Fibroblast of skin of right quadriceps (primary cell): ENCODE measurements at regions not wholly inside any gene's neighbourhood (a gene's known extent, or its start where the extent isn't known, plus 50 kb on each side); places are given as distances from the start of the nearest gene placed in this dataset.

ENCODE experiments used
- DNase-seq: peaks from one replicate; pipeline ENCODE4 v3.0.0-alpha.2; 2013

DNA sequence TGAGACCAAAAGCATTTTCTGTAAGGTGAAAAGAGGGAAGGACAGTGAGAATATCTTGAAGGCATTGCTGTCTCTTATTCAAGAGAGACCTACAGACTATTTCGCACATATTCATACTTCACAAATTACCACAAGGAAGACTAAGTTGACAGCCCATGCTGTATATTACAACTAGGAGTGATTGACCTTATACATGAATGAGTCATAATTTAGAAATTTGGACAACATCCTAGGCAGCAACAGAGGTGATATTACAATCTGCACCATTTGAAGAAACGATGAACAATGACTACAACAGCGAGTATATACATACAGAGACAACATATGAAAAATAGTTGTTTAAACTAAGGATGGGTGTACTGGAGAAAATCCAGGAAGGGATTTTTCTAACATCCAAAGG lies 971.7 kb downstream of the CDH11 start:
- peak; percentile 47 for DNase-seq

GRCh38 chr16:64149756-64150155 lies 972.1 kb downstream of the CDH11 start:
- no peak for DNase-seq

DNA sequence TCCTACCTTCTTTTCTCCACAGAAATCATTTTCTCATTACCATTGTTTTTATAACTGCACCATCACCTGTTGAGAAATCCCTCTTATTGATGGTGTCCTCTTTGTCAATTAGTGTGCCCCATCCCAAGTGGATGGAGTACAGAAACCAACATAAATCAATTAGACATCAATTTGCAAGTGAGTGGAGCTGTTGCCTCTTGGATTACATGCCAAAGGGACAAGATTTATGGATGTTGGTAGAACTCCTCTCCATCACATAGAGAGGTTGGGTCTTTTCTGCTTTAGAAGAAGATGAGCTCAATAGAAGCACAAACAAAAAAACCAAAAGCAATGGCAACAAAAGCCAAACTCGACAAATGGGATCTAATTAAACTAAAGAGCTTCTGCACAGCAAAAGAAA lies 973.5 kb downstream of the CDH11 start:
- DNase-seq, result no peak

DNA sequence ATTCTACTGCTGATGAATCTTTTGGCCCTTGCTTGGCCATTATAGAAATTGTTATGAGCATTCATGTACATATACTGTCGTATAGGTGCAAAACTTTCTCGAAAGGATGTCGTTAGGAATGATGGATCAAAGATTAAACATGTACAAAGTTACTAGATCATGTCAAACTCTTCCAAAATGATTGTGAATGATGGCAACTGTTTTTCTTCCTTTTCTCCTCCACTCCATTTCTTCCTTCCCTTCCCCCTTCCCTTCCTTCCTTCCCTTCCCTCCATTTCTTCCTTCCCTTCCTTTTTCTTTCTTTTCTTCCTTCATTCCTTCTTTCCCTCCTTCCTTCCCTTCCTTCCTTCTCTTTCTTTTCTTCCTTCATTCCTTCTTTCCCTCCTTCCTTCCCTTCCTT lies 973.9 kb downstream of the CDH11 start:
- DNase-seq, result no peak

DNA sequence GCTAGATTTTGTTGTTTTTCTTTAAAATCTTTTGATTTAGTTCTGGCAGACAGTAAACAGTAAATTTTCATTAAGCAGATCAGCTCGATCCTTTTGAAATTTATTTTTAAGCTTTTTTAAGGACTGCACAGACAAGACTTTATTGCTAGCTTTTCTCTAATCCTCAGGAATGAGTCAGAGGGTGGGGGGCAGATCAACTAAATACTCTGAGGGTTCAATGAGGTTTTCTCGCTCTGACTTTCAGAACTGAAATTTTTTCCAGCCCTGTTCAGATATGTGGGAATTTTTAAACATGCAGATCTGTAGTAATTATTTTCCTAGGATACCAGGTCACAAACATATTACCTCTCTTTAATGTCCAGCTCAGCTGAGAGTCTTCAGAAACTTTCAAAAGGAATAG lies 977.2 kb downstream of the CDH11 start:
- DNase-seq, result peak; percentile 64

DNA sequence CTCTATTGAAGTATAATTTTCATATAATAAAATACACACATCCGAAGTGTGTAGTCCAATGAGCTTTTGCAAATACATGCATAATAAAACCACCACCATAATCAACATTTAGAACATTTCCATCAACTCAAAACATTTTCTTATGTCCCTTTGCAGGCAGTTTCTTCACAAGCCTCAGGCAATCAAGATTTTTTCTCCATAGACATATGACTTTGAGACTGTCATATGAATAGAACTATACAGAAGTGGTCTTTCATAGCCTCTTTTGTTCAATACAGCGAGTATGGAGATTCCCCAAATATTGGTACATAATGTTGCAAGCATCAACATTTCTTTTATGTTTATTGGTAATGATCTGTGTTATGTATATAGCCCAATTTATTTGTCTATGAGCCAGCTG lies 983.2 kb downstream of the CDH11 start:
- no peak for DNase-seq

DNA sequence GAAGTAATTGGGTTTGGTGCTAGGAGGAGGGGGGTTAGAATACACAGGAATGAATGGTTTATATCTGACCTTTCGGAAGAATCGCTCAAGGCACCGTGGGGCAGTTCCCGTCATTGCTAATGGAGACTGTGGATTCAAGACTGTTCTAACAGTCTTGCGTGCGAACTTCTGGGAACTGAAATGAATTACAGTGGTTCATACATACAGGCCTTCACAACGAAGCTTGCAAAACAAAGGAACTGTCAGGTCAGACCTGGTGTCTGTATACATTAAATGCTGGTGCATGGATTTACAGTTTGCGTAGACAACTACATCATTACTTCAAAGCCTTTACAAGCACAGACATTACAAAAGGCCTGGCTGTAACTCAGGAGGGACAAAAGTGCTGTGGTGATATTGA lies 983.9 kb downstream of the CDH11 start:
- DNase-seq, result no peak

- no peak for DNase-seq
These were observed 985.1 kb downstream of the CDH11 start for GRCh38 chr16:64136743-64137142.

GRCh38 chr16:64136314-64136713 lies 985.5 kb downstream of the CDH11 start:
- no peak for DNase-seq

- DNase-seq, result no peak
These were observed 988.5 kb downstream of the CDH11 start for GRCh38 chr16:64133366-64133765.

- DNase-seq, result no peak
These were observed 989.0 kb downstream of the CDH11 start for GRCh38 chr16:64132759-64133361.

DNA sequence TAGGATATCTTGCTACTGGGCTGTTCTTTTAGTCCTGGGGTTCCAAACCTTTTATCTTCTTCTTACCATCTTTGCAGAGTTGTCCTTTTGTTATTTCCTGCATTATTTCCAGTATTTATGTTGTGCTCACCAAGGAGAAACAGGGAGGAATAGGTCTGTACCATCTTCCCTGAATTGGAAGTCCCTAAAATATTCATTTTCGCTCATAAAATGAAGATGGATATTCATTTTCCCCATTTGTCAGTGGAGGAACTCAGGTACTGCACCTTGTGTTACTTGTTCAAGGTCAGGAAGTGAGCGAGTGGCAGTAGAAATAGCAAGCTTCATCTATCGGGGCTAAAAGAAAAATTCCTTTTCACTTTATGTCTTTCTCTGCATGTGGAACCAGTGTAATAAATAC lies 989.7 kb downstream of the CDH11 start:
- no peak for DNase-seq

GRCh38 chr16:64131423-64131822 lies 990.4 kb downstream of the CDH11 start:
- DNase-seq, result no peak

DNA sequence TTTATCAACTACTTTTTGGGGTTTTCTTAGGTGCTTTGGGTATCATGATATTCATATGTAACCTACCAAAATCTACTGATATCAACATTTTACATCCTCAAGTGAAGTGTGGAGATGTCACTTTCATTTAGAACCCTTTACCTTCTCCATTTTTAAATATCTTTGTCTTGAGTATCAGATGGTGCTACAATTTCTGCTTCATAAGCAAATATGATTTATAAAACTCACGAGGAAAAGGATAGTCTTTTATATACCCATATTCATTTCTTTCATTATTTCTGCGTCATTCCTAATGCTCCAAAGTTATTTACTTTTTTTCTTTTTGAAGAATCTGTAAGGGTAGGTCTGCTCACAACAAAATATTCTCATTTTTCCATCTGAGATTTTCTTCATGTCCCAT lies 991.7 kb downstream of the CDH11 start:
- DNase-seq, result no peak

- DNase-seq, result peak; percentile 9
These were observed 999.7 kb downstream of the CDH11 start for GRCh38 chr16:64122177-64122576.

DNA sequence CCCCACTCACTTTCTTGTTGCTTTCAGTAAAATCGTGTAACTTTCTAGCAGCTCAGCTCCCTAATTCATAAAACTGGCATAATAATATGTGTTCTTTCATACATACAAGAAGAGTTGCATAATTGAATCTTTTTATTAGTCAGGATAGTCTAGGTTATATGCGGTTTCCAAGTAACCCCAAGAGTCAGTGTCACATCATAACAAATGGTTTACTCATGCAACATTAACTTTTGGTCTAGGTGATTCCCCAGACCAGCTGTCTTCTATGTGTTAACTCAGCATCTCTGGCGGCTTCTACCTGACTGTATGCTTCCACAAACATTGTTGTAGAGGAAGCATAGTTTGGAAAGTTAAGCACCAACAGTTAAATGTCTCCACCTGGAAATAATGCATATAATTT lies 1000.4 kb downstream of the CDH11 start:
- peak; percentile 65 for DNase-seq

GRCh38 chr16:64116151-64116550 lies 1005.7 kb downstream of the CDH11 start:
- DNase-seq, result no peak

DNA sequence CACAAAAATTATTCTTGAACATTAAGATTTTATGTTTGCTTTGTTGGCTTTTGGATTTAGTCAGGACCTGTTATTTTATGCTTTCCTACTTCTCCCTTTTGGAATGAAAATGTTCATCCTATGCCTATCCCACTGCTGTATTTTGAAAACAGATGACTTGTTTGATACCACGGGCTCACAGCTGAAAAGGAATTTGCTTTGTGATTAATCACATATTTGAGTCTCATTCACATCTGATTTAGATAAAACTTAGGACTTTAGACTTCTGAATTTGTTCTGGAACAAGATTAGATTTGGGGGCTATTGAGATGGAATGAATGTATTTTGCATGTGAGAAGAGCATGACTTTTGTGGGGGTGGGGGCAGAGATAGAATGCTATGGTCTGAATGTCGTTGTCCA lies 1012.6 kb downstream of the CDH11 start:
- peak; percentile 51 for DNase-seq

DNA sequence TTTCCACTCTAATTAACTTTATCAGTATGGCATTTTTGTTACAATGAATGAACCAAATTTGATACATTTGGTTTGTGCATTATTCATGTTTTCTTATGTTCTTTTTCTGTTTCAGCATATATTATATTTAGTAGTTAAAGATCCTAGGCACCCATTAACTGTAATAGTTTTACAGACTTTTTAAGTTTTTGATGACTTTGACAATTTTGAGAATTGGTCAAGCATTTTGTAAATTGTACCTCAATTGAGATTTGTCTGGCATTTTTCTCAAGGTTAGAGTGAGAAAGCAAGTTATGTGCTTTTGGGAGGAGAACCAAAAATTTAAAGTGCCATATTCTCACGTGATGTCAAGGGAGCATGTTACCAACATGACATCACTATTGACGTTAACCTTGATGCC lies 1019.2 kb downstream of the CDH11 start:
- no peak for DNase-seq

DNA sequence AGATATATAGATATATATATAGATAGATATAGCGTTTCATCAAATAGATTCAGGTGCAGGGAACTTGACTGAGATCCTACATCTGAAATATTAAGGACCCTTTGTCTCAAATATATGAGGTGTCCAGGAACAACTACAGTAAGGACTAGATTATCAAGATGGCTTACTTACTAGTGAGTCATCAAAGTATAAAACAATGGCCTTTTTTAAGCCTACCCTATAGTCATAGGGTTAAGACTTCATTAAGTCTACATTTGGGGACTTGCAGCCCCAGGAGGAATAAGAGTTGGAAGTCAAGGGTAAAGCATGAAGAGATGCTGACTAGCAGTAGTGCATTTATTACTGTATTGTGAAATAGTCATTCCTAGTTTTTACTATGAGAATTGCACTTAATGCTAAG lies 1023.4 kb downstream of the CDH11 start:
- no peak for DNase-seq

DNA sequence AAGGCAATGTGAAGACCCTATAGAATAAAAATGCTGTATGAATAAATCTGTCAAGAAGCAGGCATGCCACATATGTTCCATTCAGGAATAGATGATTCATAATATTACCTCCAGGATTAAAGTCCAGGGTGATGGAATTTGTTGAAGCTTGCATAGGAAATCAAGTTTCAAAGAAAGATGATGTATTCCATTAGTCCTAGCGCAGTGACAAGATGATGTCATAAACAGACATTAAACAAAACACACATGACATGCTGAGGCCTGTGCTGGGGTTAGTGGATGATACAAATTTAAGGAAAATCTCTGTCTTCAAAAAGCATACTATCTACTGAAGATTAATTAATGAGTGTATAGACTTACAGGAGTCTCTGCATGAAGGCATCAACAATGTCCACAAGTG lies 1025.2 kb downstream of the CDH11 start:
- peak; percentile 18 for DNase-seq

GRCh38 chr16:64094992-64095634 lies 1026.8 kb downstream of the CDH11 start:
- DNase-seq, result peak; percentile 66

GRCh38 chr16:64094181-64094965 lies 1027.5 kb downstream of the CDH11 start:
- peak; percentile 48 for DNase-seq

- peak; percentile 90 for DNase-seq
These were observed 1029.6 kb downstream of the CDH11 start for GRCh38 chr16:64092271-64092670.
